Uterus (tissue), 3 donors: ENCODE measurements at regions not wholly inside any gene's neighbourhood (a gene's known extent, or its start where the extent isn't known, plus 50 kb on each side); places are given as distances from the start of the nearest gene placed in this dataset.

Source experiments
- DNase-seq, 2 donors: peaks; one replicate each; pipeline ENCODE4 v3.0.0-alpha.2; 2019 to 2020
- H3K27ac ChIP-seq, 2 donors: fragments of 200-600 bp; sonication (generic); 1 replicate in 1 of 2; 2 replicates in 1 of 2; pipeline ENCODE4 v1.5.1; 2016 to 2018
- H3K27me3 ChIP-seq, 2 donors: fragments of 200-600 bp; sonication (generic); one replicate each; pipeline ENCODE4 v1.5.1; 2018 to 2019; ENCODE audit warnings: control low read depth in 1 of 2
- H3K36me3 ChIP-seq, 2 donors: fragments of 200-600 bp; sonication (generic); one replicate each; pipeline ENCODE4 v1.5.1; 2019; ENCODE audit warnings: control low read depth in 1 of 2
- H3K4me1 ChIP-seq, 2 donors: fragments of 200-600 bp; sonication (generic); one replicate each; pipeline ENCODE4 v1.5.1; 2018 to 2019; ENCODE audit warnings: control low read depth in 1 of 2
- H3K4me3 ChIP-seq, 2 donors: fragments of 200-600 bp; sonication (generic); 1 replicate in 1 of 2; 2 replicates in 1 of 2; pipeline ENCODE4 v1.5.1; 2018 to 2019; ENCODE audit warnings: mild to moderate bottlenecking in 1 of 2
- H3K9me3 ChIP-seq, 2 donors: fragments of 200-600 bp; sonication (generic); one replicate each; pipeline ENCODE4 v1.5.1; 2019; ENCODE audit warnings: control low read depth in 1 of 2
- CTCF ChIP-seq, 4 experiments: fragments of 200-600 bp in 2 of 4; fragments of 450-650 bp in 2 of 4; sonication (generic) in 2 of 4; IDR thresholded peaks; one replicate each; pipeline ENCODE4 v1.5.1; 2016 to 2019; ENCODE audit warnings: antibody characterized with exemption in 4 of 4, mild to moderate bottlenecking in 2 of 4, moderate library complexity in 1 of 4
- POLR2A ChIP-seq, 2 donors: fragments of 450-650 bp; IDR thresholded peaks; one replicate each; pipeline ENCODE4 v1.6.1; 2016; ENCODE audit warnings: antibody characterized with exemption in 2 of 2, mild to moderate bottlenecking in 1 of 2, moderate library complexity in 1 of 2
- intact Hi-C: fragments of 100-400 bp; cut with DNase I; formaldehyde crosslinking; loops from one replicate; pipeline ENCODE4 v1.15.1; 2023; ENCODE audit warnings: low total_unique reads
- donor health status: DM: yes; HTN: yes; CAD: no.

GRCh38 chr2:116645155-116645554 is 1169.3 kb upstream of the DDX18 start:
- Histone ChIP-seq H3K4me3 (no peak overlapping the region), H3K36me3 (no peaks in the 10 kb centered on the region), H3K4me1 (no peaks in the 10 kb centered on the region), H3K27me3 (no peaks in the 10 kb centered on the region), H3K9me3 (no peaks in the 10 kb centered on the region), H3K27ac (no peak overlapping the region)
- no peak for TF ChIP-seq POLR2A (IDR thresholded peaks at IDR 0.05)
- no peak for TF ChIP-seq CTCF (IDR thresholded peaks at IDR 0.05)
- DNase-seq = no peak
- intact Hi-C loops = no loop called here

GRCh38 chr2:116668691-116669090 is 1145.8 kb upstream of the DDX18 start:
- no peaks in the 10 kb centered on the region for H3K27me3 ChIP-seq
- TF ChIP-seq POLR2A (IDR thresholded peaks at IDR 0.05) = no peak
- no peak overlapping the region for H3K4me3 ChIP-seq
- no peaks in the 10 kb centered on the region for H3K9me3 ChIP-seq
- H3K36me3 ChIP-seq = no peaks in the 10 kb centered on the region
- intact Hi-C loops = no loop called here
- H3K27ac ChIP-seq = no peak overlapping the region
- no peaks in the 10 kb centered on the region for H3K4me1 ChIP-seq
- no peak for DNase-seq

GRCh38 chr2:116669782-116670181 is 1144.7 kb upstream of the DDX18 start:
- no peaks in the 10 kb centered on the region for H3K4me1 ChIP-seq
- DNase-seq = no peak
- TF ChIP-seq CTCF (IDR thresholded peaks at IDR 0.05) = no peak
- no peak for TF ChIP-seq POLR2A (IDR thresholded peaks at IDR 0.05)
- no peak overlapping the region for H3K4me3 ChIP-seq
- no peak overlapping the region for H3K27ac ChIP-seq
- no peaks in the 10 kb centered on the region for H3K27me3 ChIP-seq
- no peaks in the 10 kb centered on the region for H3K36me3 ChIP-seq
- no peaks in the 10 kb centered on the region for H3K9me3 ChIP-seq
- intact Hi-C loops = no loop called here

GRCh38 chr2:116674188-116674587 is 1140.3 kb upstream of the DDX18 start:
- TF ChIP-seq POLR2A (IDR thresholded peaks at IDR 0.05) (no peak), CTCF (IDR thresholded peaks at IDR 0.05) (no peak)

GRCh38 chr2:116676776-116677175 is 1137.7 kb upstream of the DDX18 start:
- Histone ChIP-seq H3K36me3 (no peaks in the 10 kb centered on the region), H3K4me3 (no peak overlapping the region), H3K27me3 (no peaks in the 10 kb centered on the region), H3K27ac (no peak overlapping the region), H3K4me1 (no peaks in the 10 kb centered on the region), H3K9me3 (no peaks in the 10 kb centered on the region)
- TF ChIP-seq POLR2A (IDR thresholded peaks at IDR 0.05) (no peak), CTCF (IDR thresholded peaks at IDR 0.05) (no peak)
- DNase-seq = no peak
- intact Hi-C loops = no loop called here

More at GRCh38 chr2:116674188-116674587, 1140.3 kb upstream of the DDX18 start:
- Histone ChIP-seq H3K4me1 (no peaks in the 10 kb centered on the region), H3K9me3 (no peaks in the 10 kb centered on the region), H3K4me3 (no peak overlapping the region), H3K27ac (no peak overlapping the region), H3K36me3 (no peaks in the 10 kb centered on the region), H3K27me3 (no peaks in the 10 kb centered on the region)
- intact Hi-C loops = no loop called here
- DNase-seq = no peak

GRCh38 chr2:116680256-116680936 is 1134.1 kb upstream of the DDX18 start:
- no peaks in the 10 kb centered on the region for H3K9me3 ChIP-seq
- no peak overlapping the region for H3K27ac ChIP-seq
- intact Hi-C loops = no loop called here
- H3K4me3 ChIP-seq = no peak overlapping the region
- no peaks in the 10 kb centered on the region for H3K4me1 ChIP-seq
- TF ChIP-seq CTCF (IDR thresholded peaks at IDR 0.05) (no peak), POLR2A (IDR thresholded peaks at IDR 0.05) (no peak)
- H3K27me3 ChIP-seq = no peaks in the 10 kb centered on the region
- H3K36me3 ChIP-seq = no peaks in the 10 kb centered on the region
- no peak for DNase-seq
